GDM1 (cell line): ENCODE measurements at regions not wholly inside any gene's neighbourhood (a gene's known extent, or its start where the extent isn't known, plus 50 kb on each side); places are given as distances from the start of the nearest gene placed in this dataset.
"Not testable (repeated sequence)": the region's sequence is repeated elsewhere in the genome, so short reads cannot be mapped to it uniquely, and the experiment has no call there.

Experiments used
- DNase-seq: peaks from one replicate; lab custom pipeline; 2025; lab: John Stamatoyannopoulos, UW

- no peak for DNase-seq
Observed at GRCh38 chr4:66164869-66165268, 494.6 kb upstream of the EPHA5 start.

DNA sequence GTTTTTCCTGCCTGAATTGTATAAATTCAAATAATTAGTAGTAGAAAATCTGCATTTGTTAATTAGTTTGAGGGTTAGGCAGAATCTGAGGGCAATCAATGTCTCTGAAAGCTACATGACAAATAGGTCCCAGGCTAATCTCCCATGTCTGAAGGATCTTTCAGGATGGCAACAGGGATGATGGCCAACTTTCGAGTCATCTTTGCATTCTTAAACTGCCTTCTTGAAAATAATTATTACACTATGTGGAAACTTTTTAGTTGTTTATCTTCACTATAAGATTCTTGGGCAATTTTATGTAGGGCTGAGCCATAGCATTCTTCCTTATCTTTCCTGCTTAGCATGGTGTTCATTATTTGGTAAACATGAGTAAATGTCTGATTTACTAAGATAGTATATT lies 490.3 kb upstream of the EPHA5 start:
- no peak for DNase-seq

GRCh38 chr4:66157594-66157993 lies 487.3 kb upstream of the EPHA5 start:
- DNase-seq: no peak

DNA sequence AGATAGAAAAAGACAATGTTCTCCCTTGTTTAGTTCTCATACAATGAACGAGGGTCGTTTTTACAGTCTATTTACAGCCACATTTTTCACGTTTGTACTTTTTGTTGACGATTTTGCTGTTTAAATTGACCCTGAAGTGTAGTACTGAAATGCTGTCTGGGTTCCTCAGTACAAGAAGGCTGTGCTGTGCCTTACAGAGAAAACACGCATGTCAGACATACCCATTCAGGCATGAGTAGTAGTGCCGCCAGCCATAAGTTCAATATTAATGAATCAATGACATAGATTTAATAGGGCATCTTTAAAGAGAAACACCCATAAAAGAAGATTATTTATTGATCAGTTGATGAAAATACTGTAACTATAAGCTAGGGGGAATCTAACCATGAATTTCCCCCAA lies 459.8 kb upstream of the EPHA5 start:
- DNase-seq: no peak

GRCh38 chr4:66123831-66124413 lies 453.6 kb upstream of the EPHA5 start:
- no peak for DNase-seq

- no peak for DNase-seq
Observed at GRCh38 chr4:66123190-66123589, 452.9 kb upstream of the EPHA5 start.

DNA sequence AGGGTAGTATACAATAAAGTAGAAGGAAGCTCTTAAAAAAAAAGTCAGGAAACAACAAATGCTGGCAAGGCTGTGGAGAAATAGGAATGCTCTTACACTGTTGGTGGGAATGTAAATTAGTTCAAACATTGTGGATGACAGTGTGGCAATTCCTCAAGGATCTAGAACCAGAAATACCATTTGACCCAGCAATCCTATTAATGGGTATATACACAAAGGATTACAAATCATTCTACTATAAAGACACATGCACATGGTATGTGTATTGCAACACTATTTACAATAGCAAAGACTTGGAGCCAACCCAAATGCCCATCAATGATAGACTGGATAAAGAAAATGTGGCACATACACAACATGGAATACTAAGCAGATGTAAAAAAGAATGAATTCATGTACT lies 444.9 kb upstream of the EPHA5 start:
- DNase-seq: not testable (repeated sequence)

DNA sequence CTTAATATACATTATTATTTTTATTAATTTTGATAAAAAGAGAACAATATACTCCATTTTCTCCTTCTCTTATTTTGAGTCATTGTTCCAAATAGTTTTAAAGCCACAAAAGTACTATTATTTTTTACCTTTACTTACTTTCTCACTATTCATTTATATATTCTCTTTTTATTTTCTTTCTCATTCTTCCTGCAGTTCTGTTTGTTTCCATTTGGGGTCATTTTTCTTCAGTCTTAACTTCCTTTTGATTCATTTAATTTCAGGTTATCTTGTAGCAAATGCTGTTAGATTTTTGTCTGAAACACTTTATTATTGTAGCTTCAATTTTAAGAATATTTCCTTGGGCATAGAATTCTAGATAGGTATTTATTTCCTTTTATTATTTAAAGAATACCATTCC lies 438.6 kb upstream of the EPHA5 start:
- DNase-seq: no peak

- no peak for DNase-seq
Observed at GRCh38 chr4:66097218-66097617, 426.9 kb upstream of the EPHA5 start.

GRCh38 chr4:66095065-66095464 lies 424.8 kb upstream of the EPHA5 start:
- DNase-seq: no peak

- no peak for DNase-seq
Observed at GRCh38 chr4:66094070-66094469, 423.8 kb upstream of the EPHA5 start.

DNA sequence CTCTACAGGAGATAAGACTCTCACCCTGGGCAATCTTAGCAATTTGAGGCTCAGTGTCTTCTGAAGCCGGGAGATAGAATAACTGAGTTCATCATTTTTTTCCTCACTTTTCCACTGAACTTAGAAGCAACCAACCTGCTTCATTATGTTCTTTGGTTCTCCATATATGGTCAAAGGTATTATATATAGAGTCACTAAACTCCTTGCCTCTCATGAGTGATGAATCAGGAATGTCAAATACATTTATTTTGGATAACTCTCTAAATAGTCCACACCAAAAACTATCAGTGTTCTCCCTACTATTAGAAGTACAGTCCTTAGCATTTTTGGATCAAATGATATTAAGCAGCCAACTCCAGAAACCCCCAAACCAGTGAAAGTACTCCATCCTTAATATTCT lies 421.5 kb upstream of the EPHA5 start:
- DNase-seq: no peak

DNA sequence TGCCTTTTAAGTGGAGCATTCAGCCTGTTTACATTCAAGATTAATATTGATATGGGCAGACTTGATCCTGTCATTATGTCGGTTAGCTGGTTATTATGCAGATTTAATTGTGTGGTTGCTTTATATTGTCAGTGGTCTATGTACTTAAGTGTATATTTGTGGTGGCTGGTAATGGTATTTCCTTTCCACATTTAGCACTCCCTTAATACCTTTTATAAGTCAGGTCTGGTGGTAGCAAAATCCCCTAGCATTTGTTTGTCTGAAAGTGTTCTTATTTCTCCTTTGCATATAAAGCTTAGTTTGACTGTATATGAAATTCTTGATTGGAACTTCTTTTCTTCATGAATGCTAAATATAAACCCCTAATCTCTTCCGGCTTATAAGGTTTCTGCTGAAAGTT lies 403.7 kb upstream of the EPHA5 start:
- no peak for DNase-seq

DNA sequence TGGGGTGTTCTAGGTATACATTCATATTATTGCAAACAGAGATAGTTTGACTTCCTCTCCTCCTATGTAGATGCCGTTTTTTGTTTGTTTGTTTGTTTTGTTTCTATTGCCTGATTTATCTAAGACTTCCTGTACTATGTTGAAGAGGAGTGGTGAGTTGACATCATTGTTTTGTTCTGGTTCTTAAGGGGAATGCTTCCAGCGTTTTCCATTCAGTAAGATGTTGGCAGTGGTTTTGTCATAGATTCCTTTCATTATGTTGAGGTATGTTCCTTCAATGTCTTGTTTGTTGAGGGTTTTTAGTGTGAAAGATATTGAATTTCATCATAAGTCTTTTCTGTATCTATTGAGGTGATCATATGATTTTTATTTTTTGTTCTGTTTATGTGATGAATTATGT lies 401.6 kb upstream of the EPHA5 start:
- DNase-seq: no peak

- no peak for DNase-seq
Observed at GRCh38 chr4:66062921-66063320, 392.6 kb upstream of the EPHA5 start.

DNA sequence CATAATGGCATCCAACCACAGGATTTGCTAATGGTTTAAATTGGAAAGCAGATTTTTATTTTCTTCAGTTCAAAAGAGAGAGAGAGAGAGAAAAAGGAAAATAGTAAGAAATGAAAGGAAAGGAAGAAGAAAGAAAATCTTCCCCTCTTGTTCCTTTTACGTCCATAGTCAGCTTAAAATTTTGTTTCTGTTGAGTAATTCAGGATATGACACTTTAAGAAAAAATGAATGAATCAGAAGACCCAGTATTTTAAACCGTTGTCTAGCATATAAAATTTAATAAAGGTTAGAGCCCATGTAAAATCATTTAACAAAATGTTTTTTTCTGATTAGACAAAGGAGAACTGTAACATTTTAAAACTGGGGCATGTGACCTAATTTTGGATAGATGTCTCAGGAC lies 391.8 kb upstream of the EPHA5 start:
- no peak for DNase-seq

GRCh38 chr4:66059556-66059955 lies 389.3 kb upstream of the EPHA5 start:
- no peak for DNase-seq

GRCh38 chr4:66059136-66059535 lies 388.8 kb upstream of the EPHA5 start:
- DNase-seq: no peak

DNA sequence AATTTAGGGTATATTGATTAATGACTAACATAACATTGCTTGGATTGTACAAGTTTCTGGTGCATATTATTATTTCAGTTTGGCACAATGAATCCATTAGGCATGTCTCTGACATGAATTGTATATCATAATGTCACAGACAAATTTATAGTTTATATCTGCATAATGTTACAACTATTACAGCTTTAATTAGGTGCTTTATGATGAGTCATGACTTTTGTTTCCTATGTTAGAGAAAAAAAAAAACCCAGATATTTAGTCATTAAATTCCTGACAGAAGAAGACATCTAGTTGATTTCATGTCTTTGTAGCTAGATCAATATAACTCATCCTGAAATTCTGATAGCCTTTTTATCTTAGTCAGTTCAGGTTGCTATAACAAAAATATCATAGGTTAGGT lies 385.7 kb upstream of the EPHA5 start:
- no peak for DNase-seq

- DNase-seq: no peak
Observed at GRCh38 chr4:66052426-66052825, 382.1 kb upstream of the EPHA5 start.

GRCh38 chr4:66048861-66049260 lies 378.6 kb upstream of the EPHA5 start:
- no peak for DNase-seq

- no peak for DNase-seq
Observed at GRCh38 chr4:66045913-66046312, 375.6 kb upstream of the EPHA5 start.

GRCh38 chr4:66035701-66036100 lies 365.4 kb upstream of the EPHA5 start:
- DNase-seq: no peak

DNA sequence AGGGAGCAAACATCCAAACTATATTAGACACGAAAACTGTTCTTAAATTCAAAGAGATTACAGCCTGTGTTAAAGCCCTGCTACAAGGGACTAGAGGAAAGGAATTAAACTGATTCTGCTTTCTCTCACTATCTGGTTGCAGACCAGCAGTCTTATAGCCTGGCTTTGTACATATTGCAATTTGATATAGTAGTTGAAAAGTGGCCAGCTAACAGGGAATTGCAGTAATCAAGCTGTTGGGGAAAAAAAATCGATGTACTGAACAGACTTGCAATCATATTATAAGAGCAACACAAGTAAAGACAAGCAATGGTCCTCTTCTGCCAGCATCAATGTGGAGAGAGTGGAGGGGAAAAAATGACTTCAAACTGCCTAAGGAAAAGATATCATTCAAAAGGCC lies 364.4 kb upstream of the EPHA5 start:
- no peak for DNase-seq

DNA sequence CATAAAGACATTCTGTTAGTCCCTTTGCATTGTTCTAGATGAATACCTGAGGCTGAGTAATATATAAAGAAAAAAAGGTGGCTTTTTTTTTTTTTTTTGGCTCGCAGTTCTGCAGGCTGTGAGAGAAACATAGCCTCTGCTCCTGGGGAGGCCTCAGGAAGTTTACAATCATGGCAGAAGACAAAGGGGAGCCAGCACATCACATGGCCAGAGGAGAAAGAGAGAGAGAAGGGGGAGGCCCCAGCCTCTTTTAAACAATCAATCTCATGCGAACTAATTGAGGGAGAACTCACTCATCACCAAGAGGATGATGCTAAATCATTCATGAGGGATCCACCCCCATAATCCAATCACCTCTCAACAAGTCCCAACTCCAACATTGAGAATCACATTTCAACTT lies 364.0 kb upstream of the EPHA5 start:
- DNase-seq: no peak
